ENCODE measurements at regions not wholly inside any gene's neighbourhood (a gene's known extent, or its start where the extent isn't known, plus 50 kb on each side); places are given as distances from the start of the nearest gene placed in this dataset.

DNA sequence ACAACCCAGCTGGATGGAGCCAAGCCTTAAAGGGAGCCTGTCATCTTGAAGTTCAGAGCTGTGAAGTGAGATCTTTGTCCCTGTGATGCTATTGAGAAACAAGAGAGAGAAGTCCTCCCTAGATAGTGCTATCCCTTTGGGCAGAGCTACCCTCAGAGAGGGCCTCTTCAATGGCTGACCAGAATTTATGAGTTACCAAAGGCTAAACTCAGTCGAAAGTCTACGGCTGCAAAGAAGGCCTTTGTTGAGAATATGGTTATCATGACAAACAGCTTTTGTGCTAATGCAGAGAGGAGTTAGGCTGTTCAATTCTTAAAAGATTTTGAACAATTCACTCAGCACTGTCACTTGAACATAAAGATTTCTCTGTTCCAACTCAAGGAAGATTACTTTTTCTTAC is 65.9 kb upstream of the C3orf80 start:
- no peak for DNase-seq (ENCODE audit: low read depth)
- in situ Hi-C loops (cut with HindIII; ENCODE audit: low sequenced_read_pairs): no loop called here
- TF ChIP-seq, protein P1, sequence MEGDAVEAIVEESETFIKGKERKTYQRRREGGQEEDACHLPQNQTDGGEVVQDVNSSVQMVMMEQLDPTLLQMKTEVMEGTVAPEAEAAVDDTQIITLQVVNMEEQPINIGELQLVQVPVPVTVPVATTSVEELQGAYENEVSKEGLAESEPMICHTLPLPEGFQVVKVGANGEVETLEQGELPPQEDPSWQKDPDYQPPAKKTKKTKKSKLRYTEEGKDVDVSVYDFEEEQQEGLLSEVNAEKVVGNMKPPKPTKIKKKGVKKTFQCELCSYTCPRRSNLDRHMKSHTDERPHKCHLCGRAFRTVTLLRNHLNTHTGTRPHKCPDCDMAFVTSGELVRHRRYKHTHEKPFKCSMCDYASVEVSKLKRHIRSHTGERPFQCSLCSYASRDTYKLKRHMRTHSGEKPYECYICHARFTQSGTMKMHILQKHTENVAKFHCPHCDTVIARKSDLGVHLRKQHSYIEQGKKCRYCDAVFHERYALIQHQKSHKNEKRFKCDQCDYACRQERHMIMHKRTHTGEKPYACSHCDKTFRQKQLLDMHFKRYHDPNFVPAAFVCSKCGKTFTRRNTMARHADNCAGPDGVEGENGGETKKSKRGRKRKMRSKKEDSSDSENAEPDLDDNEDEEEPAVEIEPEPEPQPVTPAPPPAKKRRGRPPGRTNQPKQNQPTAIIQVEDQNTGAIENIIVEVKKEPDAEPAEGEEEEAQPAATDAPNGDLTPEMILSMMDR (IDR thresholded peaks at IDR 0.05; ENCODE audit: low read depth, low read length, missing control alignments): no peak
- no peak overlapping the region for H3K4me3 ChIP-seq (ENCODE audit: low read depth, low read length)

DNA sequence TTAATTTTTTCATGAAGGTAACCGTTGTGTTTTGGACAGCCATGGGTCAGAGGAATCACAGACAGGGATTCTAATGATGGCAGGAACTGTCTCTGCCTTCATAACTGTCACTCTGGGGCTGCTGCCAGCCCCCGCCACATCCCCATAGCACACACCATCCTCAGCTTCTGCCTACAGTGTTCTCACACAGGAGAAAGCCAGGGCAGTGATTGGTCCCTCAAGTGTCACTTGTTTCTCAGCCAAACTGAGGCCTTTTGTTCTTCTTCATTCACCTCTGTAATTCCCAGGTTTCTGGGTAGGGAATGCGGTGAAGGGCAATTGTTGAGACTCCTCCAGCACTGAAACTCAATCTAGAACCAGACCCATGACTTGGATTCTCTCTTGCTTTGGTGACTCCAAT is 65.4 kb upstream of the C3orf80 start:
- TF ChIP-seq, protein P1 (IDR thresholded peaks at IDR 0.05; ENCODE audit: low read depth, low read length, missing control alignments): no peak
- DNase-seq (ENCODE audit: low read depth): no peak
- in situ Hi-C loops (cut with HindIII; ENCODE audit: low sequenced_read_pairs): no loop called here
- no peak overlapping the region for H3K4me3 ChIP-seq (ENCODE audit: low read depth, low read length)

DNA sequence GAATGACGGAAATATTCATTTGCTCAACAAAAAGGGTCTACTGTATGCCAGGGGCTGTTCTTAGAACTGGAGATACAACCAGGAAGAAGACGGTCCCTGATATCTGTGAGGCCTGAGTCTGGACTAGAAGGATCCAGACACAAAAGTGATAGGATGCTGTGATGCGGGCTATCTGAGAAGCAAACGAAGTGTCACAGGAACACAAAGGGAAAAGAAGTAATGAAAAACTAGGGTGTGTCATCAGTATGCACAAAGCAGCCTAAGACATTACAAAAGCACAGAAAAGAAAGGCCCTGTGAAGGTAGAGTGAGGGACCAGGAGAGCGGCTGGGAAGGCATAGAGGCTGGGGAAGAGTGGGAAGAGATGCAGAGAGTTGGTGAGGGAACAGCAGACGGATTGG is 63.3 kb upstream of the C3orf80 start:
- TF ChIP-seq, protein P1 (IDR thresholded peaks at IDR 0.05; ENCODE audit: low read depth, low read length, missing control alignments): no peak
- in situ Hi-C loops (cut with HindIII; ENCODE audit: low sequenced_read_pairs): no loop called here
- no peak overlapping the region for H3K4me3 ChIP-seq (ENCODE audit: low read depth, low read length)
- DNase-seq (ENCODE audit: low read depth): no peak

DNA sequence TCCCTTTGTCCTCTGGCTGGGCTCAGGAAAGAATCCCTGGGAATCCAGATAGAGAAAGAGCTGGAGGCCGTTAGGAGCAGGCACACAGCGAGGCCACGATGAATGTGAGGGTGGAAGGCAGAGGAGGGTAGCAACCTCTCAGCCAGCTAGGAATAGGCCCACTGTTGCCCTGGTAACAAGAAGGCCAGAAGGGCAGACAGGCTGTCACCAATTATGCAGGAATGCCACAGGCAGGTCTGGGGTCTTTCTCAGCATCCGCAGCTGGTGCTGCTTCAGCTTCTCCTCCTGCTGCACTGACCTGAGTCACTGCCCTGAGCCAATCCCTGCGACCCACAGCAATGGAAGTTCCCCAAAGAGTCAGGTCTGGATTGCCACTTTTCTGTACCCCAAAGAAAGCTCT is 62.8 kb upstream of the C3orf80 start:
- no peak for DNase-seq (ENCODE audit: low read depth)
- TF ChIP-seq, protein P1 (IDR thresholded peaks at IDR 0.05; ENCODE audit: low read depth, low read length, missing control alignments): no peak
- in situ Hi-C loops (cut with HindIII; ENCODE audit: low sequenced_read_pairs): no loop called here
- H3K4me3 ChIP-seq (ENCODE audit: low read depth, low read length): no peak overlapping the region

DNA sequence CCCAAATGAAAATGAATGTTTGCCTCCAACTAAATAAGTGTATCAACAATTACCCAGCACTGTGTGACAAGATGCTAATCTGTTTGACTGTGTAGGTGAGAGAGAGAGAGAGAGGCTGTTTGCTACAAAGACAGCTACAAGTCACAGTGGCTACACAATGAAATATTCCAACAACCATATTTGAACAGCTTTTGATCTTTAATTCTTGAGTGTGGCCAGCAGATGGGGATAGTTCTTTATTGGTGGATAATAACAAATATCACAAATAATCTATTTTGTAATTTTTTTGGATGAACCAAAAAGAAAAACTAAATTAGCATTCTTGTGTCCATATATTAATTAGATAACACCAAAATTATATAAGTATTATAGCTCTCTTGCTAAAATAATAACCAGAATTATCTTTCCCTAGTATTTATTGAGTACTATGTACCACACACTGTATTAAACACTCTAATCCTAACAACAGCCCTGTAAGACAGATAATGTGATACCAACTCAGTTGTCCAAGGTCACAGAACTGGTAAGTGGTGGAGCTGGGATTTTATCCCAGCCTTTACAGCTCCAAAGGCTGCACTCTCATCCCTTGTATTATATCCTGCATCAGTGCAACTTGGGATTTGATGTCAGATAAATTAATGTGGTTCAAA is 61.9 kb upstream of the C3orf80 start:
- in situ Hi-C loops (cut with HindIII; ENCODE audit: low sequenced_read_pairs): no loop called here
- TF ChIP-seq, protein P1 (IDR thresholded peaks at IDR 0.05; ENCODE audit: low read depth, low read length, missing control alignments): no peak
- DNase-seq (ENCODE audit: low read depth): no peak
- H3K4me3 ChIP-seq (ENCODE audit: low read depth, low read length): no peak overlapping the region

DNA sequence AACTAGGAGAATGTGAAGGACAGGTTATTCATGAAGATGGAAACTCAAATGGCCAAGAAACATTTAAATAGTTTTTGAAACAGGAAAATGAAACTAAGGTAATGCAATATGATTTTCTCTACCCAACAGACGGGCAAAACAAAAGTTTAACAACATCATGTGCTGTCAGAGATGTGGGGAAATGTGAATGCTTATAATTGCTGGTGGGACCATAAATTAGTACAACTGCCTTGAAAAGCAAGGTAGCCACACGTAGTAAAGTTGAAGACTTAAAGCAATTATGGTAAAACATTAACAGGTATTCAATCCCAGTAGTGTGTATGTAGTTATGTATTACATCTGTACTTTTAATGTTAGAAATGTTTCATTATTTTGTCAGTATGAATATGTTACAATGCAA is 57.0 kb upstream of the C3orf80 start:
- DNase-seq (ENCODE audit: low read depth): no peak
- no peak overlapping the region for H3K4me3 ChIP-seq (ENCODE audit: low read depth, low read length)
- in situ Hi-C loops (cut with HindIII; ENCODE audit: low sequenced_read_pairs): no loop called here
- TF ChIP-seq, protein P1 (IDR thresholded peaks at IDR 0.05; ENCODE audit: low read depth, low read length, missing control alignments): no peak
